Suppressor macrophage treated with lipopolysaccharide for 1 hour (primary cell): ENCODE measurements at regions not wholly inside any gene's neighbourhood (a gene's known extent, or its start where the extent isn't known, plus 50 kb on each side); places are given as distances from the start of the nearest gene placed in this dataset.
"Not testable (repeated sequence)": the region's sequence is repeated elsewhere in the genome, so short reads cannot be mapped to it uniquely, and the experiment has no call there.

ENCODE experiments used
- DNase-seq, 3 donors: peaks; one replicate each; pipeline ENCODE4 v3.0.0-alpha.2; 2020 to 2022

GRCh38 chr10:85407088-85407487 is 959.5 kb downstream of the GRID1 start:
- DNase-seq: no peak

- DNase-seq: no peak
Measured at GRCh38 chr10:85408388-85408787, 958.2 kb downstream of the GRID1 start.

GRCh38 chr10:85410586-85410985 is 956.0 kb downstream of the GRID1 start:
- DNase-seq: not testable (repeated sequence)

DNA sequence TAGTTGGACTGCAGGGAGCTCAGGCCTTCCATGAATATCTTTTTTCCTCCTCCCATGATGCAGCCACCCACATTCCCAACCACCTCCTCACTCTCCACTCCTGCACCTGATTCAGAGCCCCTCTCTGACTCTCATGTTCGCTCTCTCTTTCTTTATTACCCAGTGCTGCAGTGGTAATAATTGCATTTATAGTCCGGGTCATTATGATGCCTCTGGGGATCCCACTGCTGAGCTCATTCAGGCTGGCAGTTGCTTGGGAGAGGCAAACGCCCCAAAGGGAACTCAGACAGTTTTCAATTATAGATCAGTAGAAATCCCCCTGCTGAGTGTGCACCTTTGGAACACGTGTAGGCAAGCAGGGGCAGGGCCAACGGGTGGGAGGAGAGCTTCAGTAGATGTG is 953.0 kb downstream of the GRID1 start:
- no peak for DNase-seq

DNA sequence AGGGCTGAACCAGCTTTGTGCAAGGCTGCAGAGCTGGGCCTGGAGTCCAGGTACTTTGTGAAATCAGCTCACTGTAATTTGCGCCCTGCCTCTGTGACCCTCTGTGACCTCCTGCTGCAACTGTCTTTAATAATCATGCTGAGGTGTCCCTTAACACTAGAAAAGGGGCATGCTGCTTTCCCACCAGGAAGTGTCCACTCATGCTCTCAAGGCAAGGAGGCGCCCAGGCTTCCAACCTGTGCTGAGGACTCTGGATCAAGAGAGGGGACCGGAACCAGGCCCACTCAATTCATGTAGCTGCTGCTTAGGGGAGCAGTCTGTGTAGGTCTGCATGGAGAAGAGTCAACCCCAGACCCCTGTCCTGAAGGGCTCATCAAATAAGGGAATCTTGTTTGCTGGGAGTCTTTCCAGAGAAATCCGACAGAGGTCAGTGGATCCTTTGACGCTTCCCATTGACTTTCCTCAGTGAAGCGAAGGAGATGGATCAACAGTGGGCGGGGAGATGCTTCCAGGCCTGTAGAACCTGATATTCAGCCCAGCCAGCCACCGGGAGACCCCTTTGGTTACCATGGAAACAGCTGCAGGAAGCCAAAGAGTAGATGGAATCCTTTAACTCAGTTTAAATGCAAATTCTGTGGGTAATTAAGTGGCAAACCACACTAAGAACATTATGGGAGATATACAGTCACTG is 945.9 kb downstream of the GRID1 start:
- no peak for DNase-seq

DNA sequence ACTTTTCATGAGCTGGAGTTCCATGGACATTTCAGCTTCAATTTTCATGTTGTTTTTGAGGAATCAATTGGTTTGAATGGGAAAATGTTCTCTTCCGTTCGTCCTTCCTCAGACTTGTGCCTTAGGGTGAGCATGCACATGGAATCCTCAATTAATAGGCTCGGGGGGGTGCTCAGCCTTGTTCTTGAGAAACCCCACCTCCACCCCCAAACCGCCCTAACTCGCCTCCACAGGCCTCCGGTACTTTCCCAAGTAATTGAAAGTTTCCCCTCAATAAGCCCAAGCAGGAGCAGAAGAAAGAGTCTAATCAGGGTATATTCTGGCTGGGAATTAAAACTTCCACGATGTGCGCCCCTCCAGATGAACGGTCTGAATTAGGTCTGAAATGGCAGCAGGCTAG is 945.2 kb downstream of the GRID1 start:
- no peak for DNase-seq

GRCh38 chr10:85429126-85429525 is 937.5 kb downstream of the GRID1 start:
- DNase-seq: no peak

DNA sequence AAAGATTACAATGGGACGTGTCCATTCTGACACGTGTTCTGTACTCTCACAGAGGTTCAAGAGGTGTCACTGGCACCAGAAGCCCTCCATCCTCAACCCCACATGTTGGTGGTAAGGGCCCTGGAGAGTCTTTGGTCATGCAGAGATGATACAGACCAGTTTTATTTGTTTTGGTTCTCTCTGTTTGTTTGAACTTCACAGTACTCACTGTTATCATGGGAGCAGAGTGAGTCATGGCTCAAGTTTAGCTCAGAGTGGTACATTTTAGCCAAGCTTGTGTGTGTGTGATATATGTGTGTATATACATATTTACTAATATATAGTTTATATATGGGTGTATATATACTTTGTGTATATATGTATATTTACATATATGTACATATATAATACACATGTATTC is 935.6 kb downstream of the GRID1 start:
- DNase-seq: no peak

DNA sequence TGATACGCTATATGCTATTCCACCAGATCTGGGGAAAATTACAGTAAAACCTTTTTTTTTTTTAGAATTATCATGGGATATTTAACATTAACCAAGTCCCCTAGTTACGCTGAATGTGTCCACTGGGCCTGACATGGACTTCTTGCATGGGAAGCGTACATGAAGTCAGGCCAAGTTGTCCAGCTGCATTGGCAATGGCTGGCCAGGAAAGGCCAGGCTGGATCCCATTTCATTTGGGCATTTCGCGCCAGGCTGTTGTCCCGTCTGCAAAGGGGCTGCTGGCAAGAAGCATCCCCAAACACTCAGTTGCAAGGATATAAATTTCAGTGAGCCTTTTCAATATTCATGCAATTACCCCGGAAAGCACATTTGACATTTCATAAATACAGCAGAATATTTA is 933.3 kb downstream of the GRID1 start:
- no peak for DNase-seq

GRCh38 chr10:85444868-85445267 is 921.7 kb downstream of the GRID1 start:
- DNase-seq: no peak

- no peak for DNase-seq
Measured at GRCh38 chr10:85445702-85446101, 920.9 kb downstream of the GRID1 start.

DNA sequence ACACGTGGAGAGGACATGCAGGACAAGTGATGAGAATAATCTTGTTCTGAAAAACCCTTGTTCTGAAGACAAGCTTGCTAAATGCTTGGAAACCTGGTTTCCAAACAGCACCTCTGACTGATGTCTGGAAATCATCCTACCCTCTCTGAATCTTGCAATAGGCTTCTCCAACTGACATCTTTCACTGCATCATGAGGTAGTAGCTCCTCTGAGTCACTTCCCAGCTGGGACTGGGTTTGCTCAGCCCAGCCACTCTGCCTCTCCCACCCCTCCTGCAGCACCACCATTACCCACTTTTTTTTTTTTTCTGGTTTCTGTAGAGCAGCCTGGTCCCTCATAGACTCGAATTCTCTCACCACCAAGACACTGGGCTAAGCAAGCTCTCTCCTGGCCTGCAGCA is 919.8 kb downstream of the GRID1 start:
- DNase-seq: no peak

DNA sequence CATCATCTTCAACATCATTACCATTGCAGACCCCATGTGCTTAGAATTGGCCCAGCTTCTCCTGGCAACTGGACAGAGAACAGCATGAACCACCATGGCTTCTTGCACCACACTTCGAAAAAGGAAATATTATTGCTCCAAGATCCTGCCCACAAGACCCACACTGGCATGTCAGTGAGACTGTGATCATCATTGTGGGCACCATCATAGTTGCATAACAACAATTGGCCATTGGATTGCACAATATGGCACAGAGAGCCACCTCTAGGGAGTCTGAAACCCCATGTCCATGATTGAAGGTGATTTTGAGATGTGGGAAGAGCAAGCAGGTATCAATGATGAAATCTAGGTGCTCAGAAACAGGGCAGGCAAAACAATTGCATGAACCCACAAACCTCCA is 918.9 kb downstream of the GRID1 start:
- no peak for DNase-seq

GRCh38 chr10:85448716-85449115 is 917.9 kb downstream of the GRID1 start:
- DNase-seq: no peak

DNA sequence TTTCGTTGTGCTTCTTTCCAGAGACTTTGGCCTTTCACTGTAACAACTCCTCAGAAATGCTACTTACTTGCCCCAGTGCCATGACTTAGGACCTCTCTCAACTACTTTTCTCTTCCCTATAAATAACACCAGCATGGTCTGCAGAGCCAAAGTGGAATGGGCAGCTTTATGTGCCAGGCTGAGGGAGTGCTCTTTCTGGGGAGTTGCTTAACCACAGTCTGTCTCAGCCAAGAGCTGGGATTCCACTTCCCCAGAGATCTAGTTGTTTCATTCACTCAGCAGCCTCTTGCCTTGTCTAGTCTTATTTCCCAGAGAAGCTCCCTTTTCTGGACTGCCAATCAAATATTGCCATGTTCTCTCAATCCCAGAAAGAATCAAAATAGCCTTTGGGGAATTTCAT is 912.2 kb downstream of the GRID1 start:
- DNase-seq: no peak

GRCh38 chr10:85457191-85457590 is 909.4 kb downstream of the GRID1 start:
- DNase-seq: no peak

DNA sequence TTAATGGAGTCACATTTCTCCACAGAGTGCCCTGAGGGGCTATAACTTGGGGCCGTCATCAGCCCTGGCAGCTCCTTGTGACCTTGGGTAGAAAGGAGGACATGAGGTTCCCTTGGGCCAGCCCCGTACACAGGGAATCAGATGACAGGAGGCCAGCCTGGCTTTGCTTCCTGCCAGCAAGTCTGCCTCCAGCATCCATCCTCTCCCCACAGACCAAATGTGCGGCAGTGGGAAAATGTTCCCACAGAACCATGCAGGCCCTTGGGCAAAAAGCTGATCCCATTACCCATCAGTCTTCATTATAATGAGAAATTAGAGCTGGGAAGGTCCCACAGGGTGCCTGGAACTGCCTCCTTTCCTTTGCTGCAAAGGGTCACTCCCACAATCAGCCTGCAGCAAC is 908.3 kb downstream of the GRID1 start:
- no peak for DNase-seq

- no peak for DNase-seq
Measured at GRCh38 chr10:85459906-85460305, 906.7 kb downstream of the GRID1 start.

GRCh38 chr10:85464336-85464735 is 902.3 kb downstream of the GRID1 start:
- DNase-seq: no peak

DNA sequence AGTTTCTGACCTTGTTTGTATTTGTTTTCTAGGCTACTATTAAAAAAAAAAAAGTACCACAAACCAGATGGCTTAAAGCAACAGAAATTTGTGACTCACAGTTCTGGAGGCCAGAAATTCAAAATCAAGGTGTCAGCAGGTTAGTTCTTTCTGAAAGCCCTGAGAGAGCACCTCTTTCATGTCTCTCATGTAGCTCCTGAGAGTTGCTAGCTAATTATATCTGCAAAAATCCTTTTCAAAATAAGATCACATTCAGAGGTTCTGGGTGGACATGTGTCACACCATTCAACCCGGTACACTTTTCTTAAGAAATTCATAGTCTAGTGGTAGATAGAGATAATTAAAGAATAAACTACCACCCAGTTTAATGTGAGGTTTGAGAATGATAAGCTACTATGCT is 888.6 kb downstream of the GRID1 start:
- no peak for DNase-seq

GRCh38 chr10:85490431-85490830 is 876.2 kb downstream of the GRID1 start:
- DNase-seq: no peak

DNA sequence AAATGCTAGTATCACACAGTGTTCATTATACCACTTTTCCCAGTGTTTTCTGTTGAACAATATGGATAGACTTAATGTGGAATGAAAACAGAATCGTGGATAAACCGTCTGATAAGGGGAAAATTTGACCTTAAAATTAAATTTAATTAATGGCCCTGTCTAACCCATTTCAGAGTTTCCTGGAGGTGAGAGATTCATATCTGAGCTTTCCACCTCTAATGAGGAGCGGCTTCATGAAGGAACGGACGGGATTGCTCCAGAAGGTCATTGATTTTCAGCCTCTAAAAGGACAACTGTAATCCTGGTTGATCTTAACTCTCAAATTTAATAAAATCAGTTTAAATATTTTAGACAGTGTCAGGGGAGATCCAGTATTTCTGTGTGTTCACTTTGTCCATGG is 874.9 kb downstream of the GRID1 start:
- no peak for DNase-seq

DNA sequence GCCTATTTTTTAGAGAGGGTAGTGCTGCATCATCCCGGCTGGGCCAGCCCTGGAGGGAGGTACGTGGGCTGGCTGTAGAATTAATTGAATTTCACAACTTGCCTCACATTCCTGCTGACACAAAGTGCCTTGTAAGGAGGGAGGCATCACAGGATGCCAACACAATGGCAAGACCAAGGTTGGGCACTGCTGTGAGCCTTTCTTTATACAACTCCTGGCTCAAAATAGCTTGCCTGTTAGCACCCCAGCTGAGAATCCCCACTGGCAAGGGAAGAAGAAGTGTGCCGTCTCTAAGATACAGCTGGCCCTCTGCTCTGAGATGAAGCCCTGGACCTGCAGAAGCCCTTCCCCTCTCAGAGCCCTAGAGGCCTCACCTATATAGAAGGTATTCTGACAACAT is 873.9 kb downstream of the GRID1 start:
- DNase-seq: no peak

- DNase-seq: no peak
Measured at GRCh38 chr10:85493703-85494102, 872.9 kb downstream of the GRID1 start.

GRCh38 chr10:85504641-85505040 is 862.0 kb downstream of the GRID1 start:
- DNase-seq: not testable (repeated sequence)

- no peak for DNase-seq
Measured at GRCh38 chr10:85508159-85508558, 858.4 kb downstream of the GRID1 start.
